Skin epidermis (tissue), 12 donors: ENCODE measurements at regions not wholly inside any gene's neighbourhood (a gene's known extent, or its start where the extent isn't known, plus 50 kb on each side); places are given as distances from the start of the nearest gene placed in this dataset.
A peak's percentile ranks its signal among the peaks of the same experiment; 100 is the strongest.
"Not testable (repeated sequence)": the region's sequence is repeated elsewhere in the genome, so short reads cannot be mapped to it uniquely, and the experiment has no call there.

Experiments used
- H3K27ac ChIP-seq, 21 experiments: fragments of 200-600 bp; sonication (generic) in 11 of 21; one replicate each; pipeline ENCODE4 v1.5.0; 2020; ENCODE audit warnings: mild to moderate bottlenecking in 3 of 21, inconsistent platforms in 2 of 21, moderate library complexity in 2 of 21
- H3K4me3 ChIP-seq, 7 experiments: fragments of 200-600 bp; sonication (generic) in 2 of 7; one replicate each; pipeline ENCODE4 v1.5.0; 2020; ENCODE audit warnings: inconsistent platforms in 2 of 7, mild to moderate bottlenecking in 2 of 7, moderate library complexity in 1 of 7

- no peak overlapping the region for H3K4me3 ChIP-seq
- H3K27ac ChIP-seq, result no peak overlapping the region
Measured at GRCh38 chr5:124913329-124913653, 166.9 kb upstream of the ZNF608 start.

- H3K4me3 ChIP-seq, H3K27ac ChIP-seq: not testable (repeated sequence)
Measured at GRCh38 chr5:124916313-124916712, 169.9 kb upstream of the ZNF608 start.

- Histone ChIP-seq H3K4me3 (no peak overlapping the region), H3K27ac (no peak overlapping the region)
Measured at GRCh38 chr5:124918618-124919017, 172.2 kb upstream of the ZNF608 start.

GRCh38 chr5:124919076-124919475 lies 172.6 kb upstream of the ZNF608 start:
- no peak overlapping the region for H3K27ac ChIP-seq

GRCh38 chr5:124919747-124920525 lies 173.5 kb upstream of the ZNF608 start:
- H3K27ac ChIP-seq, result no peak overlapping the region
- no peak overlapping the region for H3K4me3 ChIP-seq

More at GRCh38 chr5:124919076-124919475, 172.6 kb upstream of the ZNF608 start:
- H3K4me3 ChIP-seq, result no peak overlapping the region

GRCh38 chr5:124920909-124921666 lies 174.6 kb upstream of the ZNF608 start:
- Histone ChIP-seq H3K4me3 (no peak overlapping the region), H3K27ac (no peak overlapping the region)

GRCh38 chr5:124921694-124922093 lies 175.3 kb upstream of the ZNF608 start:
- H3K4me3 ChIP-seq, result no peak overlapping the region
- H3K27ac ChIP-seq, result no peak overlapping the region

- no peak overlapping the region for H3K4me3 ChIP-seq
- H3K27ac ChIP-seq, result no peak overlapping the region
Measured at GRCh38 chr5:124922255-124922975, 176.0 kb upstream of the ZNF608 start.

GRCh38 chr5:124923131-124923530 lies 176.7 kb upstream of the ZNF608 start:
- Histone ChIP-seq H3K27ac (no peak overlapping the region), H3K4me3 (no peak overlapping the region)

GRCh38 chr5:124924729-124925128 lies 178.3 kb upstream of the ZNF608 start:
- Histone ChIP-seq H3K4me3 (no peak overlapping the region), H3K27ac (no peak overlapping the region)

- Histone ChIP-seq H3K27ac (no peak overlapping the region), H3K4me3 (no peak overlapping the region)
Measured at GRCh38 chr5:124927735-124928134, 181.3 kb upstream of the ZNF608 start.

- Histone ChIP-seq H3K4me3 (no peak overlapping the region), H3K27ac (no peak overlapping the region)
Measured at GRCh38 chr5:124929000-124929399, 182.6 kb upstream of the ZNF608 start.

GRCh38 chr5:124932791-124933600 lies 186.6 kb upstream of the ZNF608 start:
- Histone ChIP-seq H3K27ac (no peak overlapping the region), H3K4me3 (no peak overlapping the region)

GRCh38 chr5:124935065-124935464 lies 188.6 kb upstream of the ZNF608 start:
- Histone ChIP-seq H3K27ac (peak overlapping the region in 1 of 21 experiments; percentile 15), H3K4me3 (no peak overlapping the region)

GRCh38 chr5:124936626-124936933 lies 190.1 kb upstream of the ZNF608 start:
- Histone ChIP-seq H3K27ac (peak overlapping the region in 1 of 21 experiments; percentile 25), H3K4me3 (no peak overlapping the region)

- no peak overlapping the region for H3K4me3 ChIP-seq
- no peak overlapping the region for H3K27ac ChIP-seq
Measured at GRCh38 chr5:124941051-124942049, 194.9 kb upstream of the ZNF608 start.

- Histone ChIP-seq H3K27ac (no peak overlapping the region), H3K4me3 (no peak overlapping the region)
Measured at GRCh38 chr5:124948062-124948753, 201.8 kb upstream of the ZNF608 start.

GRCh38 chr5:124948754-124949275 lies 202.4 kb upstream of the ZNF608 start:
- Histone ChIP-seq H3K27ac (no peak overlapping the region), H3K4me3 (no peak overlapping the region)
